GM23338 (cell line): ENCODE measurements at regions not wholly inside any gene's neighbourhood (a gene's known extent, or its start where the extent isn't known, plus 50 kb on each side); places are given as distances from the start of the nearest gene placed in this dataset.

Experiments used
- ATAC-seq: fragments of 200-7000 bp; cut with Tn5 transposase; 3 replicates; pipeline ENCODE4 v1.9.1; 2020
- DNase-seq: peaks from one replicate; pipeline ENCODE4 v3.0.0-alpha.2; 2015; ENCODE audit warnings: low spot score
- H2AFZ ChIP-seq: fragments of 200-600 bp; sonication (generic); 2 replicates; pipeline ENCODE4 v1.8.0; 2016; ENCODE audit warnings: antibody characterized with exemption, mild to moderate bottlenecking, moderate library complexity
- H3F3A ChIP-seq: fragments of 200-600 bp; sonication (generic); replicated peaks from 2 replicates; pipeline ENCODE4 v1.8.0; 2017; ENCODE audit warnings: antibody characterized with exemption, mixed run types, low read depth
- H3K27ac ChIP-seq: fragments of 200-600 bp; sonication (generic); 2 replicates; pipeline ENCODE4 v1.6.1; 2016; ENCODE audit warnings: low read depth
- H3K27me3 ChIP-seq: fragments of 200-600 bp; sonication (generic); 2 replicates; pipeline ENCODE4 v1.8.0; 2016; ENCODE audit warnings: mild to moderate bottlenecking, mixed run types, moderate library complexity; ENCODE audit not compliant: insufficient read depth
- H3K36me3 ChIP-seq: fragments of 200-600 bp; sonication (generic); 2 replicates; pipeline ENCODE4 v1.8.0; 2016; ENCODE audit warnings: mild to moderate bottlenecking; ENCODE audit not compliant: insufficient read depth
- H3K4me1 ChIP-seq: fragments of 200-600 bp; sonication (generic); 2 replicates; pipeline ENCODE4 v1.8.0; 2016; ENCODE audit warnings: mild to moderate bottlenecking, moderate library complexity; ENCODE audit not compliant: insufficient read depth
- H3K4me2 ChIP-seq: fragments of 200-600 bp; sonication (generic); 2 replicates; pipeline ENCODE4 v1.7.1; 2017; ENCODE audit warnings: mixed run types
- H3K4me3 ChIP-seq: fragments of 200-600 bp; sonication (generic); 2 replicates; pipeline ENCODE4 v1.6.1; 2016; ENCODE audit warnings: mixed run types
- H3K79me2 ChIP-seq: fragments of 200-600 bp; sonication (generic); replicated peaks from 2 replicates; pipeline ENCODE4 v1.8.0; 2017; ENCODE audit warnings: mild to moderate bottlenecking; ENCODE audit not compliant: insufficient read depth
- H3K9me2 ChIP-seq: fragments of 200-600 bp; sonication (generic); 2 replicates; pipeline ENCODE4 v1.8.0; 2017; ENCODE audit not compliant: insufficient read depth
- H4K20me1 ChIP-seq: fragments of 200-600 bp; sonication (generic); replicated peaks from 2 replicates; pipeline ENCODE4 v1.8.0; 2017; ENCODE audit warnings: mild to moderate bottlenecking; ENCODE audit not compliant: insufficient read depth
- H3K27ac Mint-ChIP-seq: 2 replicates; pipeline ENCODE4 v1.8.0; 2020; ENCODE audit warnings: inconsistent platforms, mild to moderate bottlenecking, moderate library complexity, mixed read lengths
- H3K27me3 Mint-ChIP-seq: 3 replicates; pipeline ENCODE4 v1.8.0; 2022; ENCODE audit warnings: low read depth, mild to moderate bottlenecking, moderate library complexity, mixed read lengths, inconsistent platforms; ENCODE audit not compliant: insufficient read depth, poor library complexity
- H3K36me3 Mint-ChIP-seq: 3 replicates; pipeline ENCODE4 v1.8.0; 2021; ENCODE audit warnings: low read depth, mild to moderate bottlenecking, inconsistent platforms, moderate library complexity, mixed read lengths
- H3K4me1 Mint-ChIP-seq: 3 replicates; pipeline ENCODE4 v1.8.0; 2020; ENCODE audit warnings: mild to moderate bottlenecking, inconsistent platforms, mixed read lengths
- H3K4me3 Mint-ChIP-seq: 3 replicates; pipeline ENCODE4 v1.8.0; 2021; ENCODE audit warnings: moderate library complexity, mild to moderate bottlenecking, inconsistent platforms, mixed read lengths
- H3K9me3 Mint-ChIP-seq: 3 replicates; pipeline ENCODE4 v1.8.0; 2020; ENCODE audit warnings: moderate library complexity, mild to moderate bottlenecking, inconsistent platforms, mixed read lengths
- CREB1 ChIP-seq: fragments of 250-450 bp; sonication (Bioruptor Pico); IDR thresholded peaks from 2 replicates; pipeline ENCODE4 v1.5.0; 2020; ENCODE audit warnings: low read depth, mild to moderate bottlenecking, moderate library complexity
- CTCF ChIP-seq, 2 experiments: fragments of 200-600 bp in 1 of 2; sonication (generic) in 1 of 2; conservative IDR thresholded peaks; 2 replicates each; pipeline versions ENCODE4 v1.5.1 to v1.6.1; 2016 to 2017; ENCODE audit warnings: antibody characterized with exemption in 2 of 2, low read depth in 2 of 2, mild to moderate bottlenecking in 2 of 2, moderate library complexity in 1 of 2
- EZH2 ChIP-seq: fragments of 200-600 bp; sonication (generic); IDR thresholded peaks from one replicate; pipeline ENCODE4 v1.8.0; 2017; ENCODE audit warnings: antibody characterized with exemption, mild to moderate bottlenecking, low read depth; ENCODE audit not compliant: unreplicated experiment
- EZH2phosphoT487 ChIP-seq: fragments of 200-600 bp; sonication (generic); IDR thresholded peaks from one replicate; pipeline ENCODE4 v1.8.1; 2018; ENCODE audit warnings: antibody characterized with exemption; ENCODE audit not compliant: unreplicated experiment
- JUNB ChIP-seq: IDR thresholded peaks from one replicate; pipeline ENCODE4 v1.6.1; 2016; ENCODE audit warnings: antibody characterized with exemption; ENCODE audit not compliant: unreplicated experiment
- NANOG ChIP-seq: IDR thresholded peaks from 2 replicates; pipeline ENCODE4 v1.6.1; 2016; ENCODE audit warnings: antibody characterized with exemption, borderline replicate concordance
- POLR2AphosphoS5 ChIP-seq: IDR thresholded peaks from 2 replicates; pipeline ENCODE4 v1.6.1; 2016; ENCODE audit warnings: antibody characterized with exemption, low read depth
- STAT1 ChIP-seq: IDR thresholded peaks from one replicate; pipeline ENCODE4 v1.6.1; 2016; ENCODE audit warnings: antibody characterized with exemption; ENCODE audit not compliant: unreplicated experiment
- ZNF114 ChIP-seq: fragments of 250-450 bp; sonication (Bioruptor Pico); IDR thresholded peaks from 2 replicates; pipeline ENCODE4 v1.5.0; 2020; ENCODE audit warnings: mild to moderate bottlenecking, moderate library complexity
- ZNF331 ChIP-seq: fragments of 250-450 bp; sonication (Bioruptor Pico); IDR thresholded peaks from 2 replicates; pipeline ENCODE4 v1.5.0; 2020; ENCODE audit warnings: low read depth, mild to moderate bottlenecking, moderate library complexity
- TF ChIP-seq, protein P1 (sequence below): fragments of 250-450 bp; sonication (Bioruptor Pico); IDR thresholded peaks from 2 replicates; pipeline ENCODE4 v1.5.0; 2020; ENCODE audit warnings: mild to moderate bottlenecking, moderate library complexity
- TF ChIP-seq, protein P2 (sequence below): IDR thresholded peaks from one replicate; pipeline ENCODE4 v1.6.1; 2018; ENCODE audit warnings: antibody characterized with exemption; ENCODE audit not compliant: unreplicated experiment
- TF ChIP-seq, protein P3 (sequence below): IDR thresholded peaks from 2 replicates; pipeline ENCODE4 v1.6.1; 2016; ENCODE audit warnings: antibody characterized with exemption

DNA sequence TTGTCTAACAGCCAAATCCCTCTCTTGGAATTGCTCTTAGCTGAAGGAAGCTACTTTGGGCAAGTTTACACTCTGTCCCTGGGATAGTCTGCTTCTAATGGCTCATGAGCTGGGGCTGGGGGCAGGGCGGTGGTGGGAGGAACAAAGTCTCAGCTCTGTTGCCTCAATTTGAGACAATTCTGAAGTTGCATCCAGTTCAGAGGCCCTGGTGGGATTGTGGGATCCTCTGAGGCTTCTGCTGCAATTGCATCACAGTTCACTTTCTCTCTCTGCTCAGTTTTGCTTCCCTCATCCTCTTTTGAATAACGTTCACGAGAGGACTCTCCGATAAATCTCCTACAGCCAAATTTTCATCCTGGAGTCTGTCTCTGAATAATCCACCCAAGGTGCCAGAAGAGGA, 440.6 kb upstream of the SLC35B3 start:
- Histone ChIP-seq H3K9me2 (no peaks in the 10 kb centered on the region), H3K27ac (no peak overlapping the region), H3K4me3 (no peak overlapping the region), H2AFZ (no peak overlapping the region), H3K4me1 (no peaks in the 10 kb centered on the region), H3F3A (no peaks in the 10 kb centered on the region), H3K36me3 (no peaks in the 10 kb centered on the region), H3K79me2 (no peaks in the 10 kb centered on the region), H4K20me1 (no peaks in the 10 kb centered on the region), H3K4me2 (no peak overlapping the region), H3K27me3 (no peaks in the 10 kb centered on the region)
- no peak overlapping the region; the same call in 1 of the 2 replicates for H3K27ac Mint-ChIP-seq
- ATAC-seq (no peak), DNase-seq (no peak)
- H3K27me3 Mint-ChIP-seq = peaks cover 1% of the 10 kb centered on the region
- TF ChIP-seq JUNB (no peak), POLR2AphosphoS5 (no peak), ZNF331 (no peak), EZH2phosphoT487 (no peak), CREB1 (no peak), EZH2 (no peak), NANOG (no peak), ZNF114 (CRISPR knock-in tag) (no peak), STAT1 (no peak), CTCF (conservative IDR thresholded peaks at IDR 0.05; ENCODE audit: low read depth in 2 of 2) (no peak)
- TF ChIP-seq, protein P1, sequence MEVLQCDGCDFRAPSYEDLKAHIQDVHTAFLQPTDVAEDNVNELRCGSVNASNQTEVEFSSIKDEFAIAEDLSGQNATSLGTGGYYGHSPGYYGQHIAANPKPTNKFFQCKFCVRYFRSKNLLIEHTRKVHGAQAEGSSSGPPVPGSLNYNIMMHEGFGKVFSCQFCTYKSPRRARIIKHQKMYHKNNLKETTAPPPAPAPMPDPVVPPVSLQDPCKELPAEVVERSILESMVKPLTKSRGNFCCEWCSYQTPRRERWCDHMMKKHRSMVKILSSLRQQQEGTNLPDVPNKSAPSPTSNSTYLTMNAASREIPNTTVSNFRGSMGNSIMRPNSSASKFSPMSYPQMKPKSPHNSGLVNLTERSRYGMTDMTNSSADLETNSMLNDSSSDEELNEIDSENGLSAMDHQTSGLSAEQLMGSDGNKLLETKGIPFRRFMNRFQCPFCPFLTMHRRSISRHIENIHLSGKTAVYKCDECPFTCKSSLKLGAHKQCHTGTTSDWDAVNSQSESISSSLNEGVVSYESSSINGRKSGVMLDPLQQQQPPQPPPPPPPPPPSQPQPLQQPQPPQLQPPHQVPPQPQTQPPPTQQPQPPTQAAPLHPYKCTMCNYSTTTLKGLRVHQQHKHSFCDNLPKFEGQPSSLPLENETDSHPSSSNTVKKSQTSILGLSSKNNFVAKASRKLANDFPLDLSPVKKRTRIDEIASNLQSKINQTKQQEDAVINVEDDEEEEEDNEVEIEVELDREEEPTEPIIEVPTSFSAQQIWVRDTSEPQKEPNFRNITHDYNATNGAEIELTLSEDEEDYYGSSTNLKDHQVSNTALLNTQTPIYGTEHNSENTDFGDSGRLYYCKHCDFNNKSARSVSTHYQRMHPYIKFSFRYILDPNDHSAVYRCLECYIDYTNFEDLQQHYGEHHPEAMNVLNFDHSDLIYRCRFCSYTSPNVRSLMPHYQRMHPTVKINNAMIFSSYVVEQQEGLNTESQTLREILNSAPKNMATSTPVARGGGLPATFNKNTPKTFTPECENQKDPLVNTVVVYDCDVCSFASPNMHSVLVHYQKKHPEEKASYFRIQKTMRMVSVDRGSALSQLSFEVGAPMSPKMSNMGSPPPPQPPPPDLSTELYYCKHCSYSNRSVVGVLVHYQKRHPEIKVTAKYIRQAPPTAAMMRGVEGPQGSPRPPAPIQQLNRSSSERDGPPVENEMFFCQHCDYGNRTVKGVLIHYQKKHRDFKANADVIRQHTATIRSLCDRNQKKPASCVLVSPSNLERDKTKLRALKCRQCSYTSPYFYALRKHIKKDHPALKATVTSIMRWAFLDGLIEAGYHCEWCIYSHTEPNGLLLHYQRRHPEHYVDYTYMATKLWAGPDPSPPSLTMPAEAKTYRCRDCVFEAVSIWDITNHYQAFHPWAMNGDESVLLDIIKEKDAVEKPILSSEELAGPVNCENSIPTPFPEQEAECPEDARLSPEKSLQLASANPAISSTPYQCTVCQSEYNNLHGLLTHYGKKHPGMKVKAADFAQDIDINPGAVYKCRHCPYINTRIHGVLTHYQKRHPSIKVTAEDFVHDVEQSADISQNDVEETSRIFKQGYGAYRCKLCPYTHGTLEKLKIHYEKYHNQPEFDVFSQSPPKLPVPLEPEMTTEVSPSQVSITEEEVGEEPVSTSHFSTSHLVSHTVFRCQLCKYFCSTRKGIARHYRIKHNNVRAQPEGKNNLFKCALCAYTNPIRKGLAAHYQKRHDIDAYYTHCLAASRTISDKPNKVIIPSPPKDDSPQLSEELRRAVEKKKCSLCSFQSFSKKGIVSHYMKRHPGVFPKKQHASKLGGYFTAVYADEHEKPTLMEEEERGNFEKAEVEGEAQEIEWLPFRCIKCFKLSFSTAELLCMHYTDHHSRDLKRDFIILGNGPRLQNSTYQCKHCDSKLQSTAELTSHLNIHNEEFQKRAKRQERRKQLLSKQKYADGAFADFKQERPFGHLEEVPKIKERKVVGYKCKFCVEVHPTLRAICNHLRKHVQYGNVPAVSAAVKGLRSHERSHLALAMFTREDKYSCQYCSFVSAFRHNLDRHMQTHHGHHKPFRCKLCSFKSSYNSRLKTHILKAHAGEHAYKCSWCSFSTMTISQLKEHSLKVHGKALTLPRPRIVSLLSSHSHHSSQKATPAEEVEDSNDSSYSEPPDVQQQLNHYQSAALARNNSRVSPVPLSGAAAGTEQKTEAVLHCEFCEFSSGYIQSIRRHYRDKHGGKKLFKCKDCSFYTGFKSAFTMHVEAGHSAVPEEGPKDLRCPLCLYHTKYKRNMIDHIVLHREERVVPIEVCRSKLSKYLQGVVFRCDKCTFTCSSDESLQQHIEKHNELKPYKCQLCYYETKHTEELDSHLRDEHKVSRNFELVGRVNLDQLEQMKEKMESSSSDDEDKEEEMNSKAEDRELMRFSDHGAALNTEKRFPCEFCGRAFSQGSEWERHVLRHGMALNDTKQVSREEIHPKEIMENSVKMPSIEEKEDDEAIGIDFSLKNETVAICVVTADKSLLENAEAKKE (CRISPR knock-in tag) = no peak
- TF ChIP-seq, protein P2, sequence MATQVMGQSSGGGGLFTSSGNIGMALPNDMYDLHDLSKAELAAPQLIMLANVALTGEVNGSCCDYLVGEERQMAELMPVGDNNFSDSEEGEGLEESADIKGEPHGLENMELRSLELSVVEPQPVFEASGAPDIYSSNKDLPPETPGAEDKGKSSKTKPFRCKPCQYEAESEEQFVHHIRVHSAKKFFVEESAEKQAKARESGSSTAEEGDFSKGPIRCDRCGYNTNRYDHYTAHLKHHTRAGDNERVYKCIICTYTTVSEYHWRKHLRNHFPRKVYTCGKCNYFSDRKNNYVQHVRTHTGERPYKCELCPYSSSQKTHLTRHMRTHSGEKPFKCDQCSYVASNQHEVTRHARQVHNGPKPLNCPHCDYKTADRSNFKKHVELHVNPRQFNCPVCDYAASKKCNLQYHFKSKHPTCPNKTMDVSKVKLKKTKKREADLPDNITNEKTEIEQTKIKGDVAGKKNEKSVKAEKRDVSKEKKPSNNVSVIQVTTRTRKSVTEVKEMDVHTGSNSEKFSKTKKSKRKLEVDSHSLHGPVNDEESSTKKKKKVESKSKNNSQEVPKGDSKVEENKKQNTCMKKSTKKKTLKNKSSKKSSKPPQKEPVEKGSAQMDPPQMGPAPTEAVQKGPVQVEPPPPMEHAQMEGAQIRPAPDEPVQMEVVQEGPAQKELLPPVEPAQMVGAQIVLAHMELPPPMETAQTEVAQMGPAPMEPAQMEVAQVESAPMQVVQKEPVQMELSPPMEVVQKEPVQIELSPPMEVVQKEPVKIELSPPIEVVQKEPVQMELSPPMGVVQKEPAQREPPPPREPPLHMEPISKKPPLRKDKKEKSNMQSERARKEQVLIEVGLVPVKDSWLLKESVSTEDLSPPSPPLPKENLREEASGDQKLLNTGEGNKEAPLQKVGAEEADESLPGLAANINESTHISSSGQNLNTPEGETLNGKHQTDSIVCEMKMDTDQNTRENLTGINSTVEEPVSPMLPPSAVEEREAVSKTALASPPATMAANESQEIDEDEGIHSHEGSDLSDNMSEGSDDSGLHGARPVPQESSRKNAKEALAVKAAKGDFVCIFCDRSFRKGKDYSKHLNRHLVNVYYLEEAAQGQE = no peak
- TF ChIP-seq, protein P3, sequence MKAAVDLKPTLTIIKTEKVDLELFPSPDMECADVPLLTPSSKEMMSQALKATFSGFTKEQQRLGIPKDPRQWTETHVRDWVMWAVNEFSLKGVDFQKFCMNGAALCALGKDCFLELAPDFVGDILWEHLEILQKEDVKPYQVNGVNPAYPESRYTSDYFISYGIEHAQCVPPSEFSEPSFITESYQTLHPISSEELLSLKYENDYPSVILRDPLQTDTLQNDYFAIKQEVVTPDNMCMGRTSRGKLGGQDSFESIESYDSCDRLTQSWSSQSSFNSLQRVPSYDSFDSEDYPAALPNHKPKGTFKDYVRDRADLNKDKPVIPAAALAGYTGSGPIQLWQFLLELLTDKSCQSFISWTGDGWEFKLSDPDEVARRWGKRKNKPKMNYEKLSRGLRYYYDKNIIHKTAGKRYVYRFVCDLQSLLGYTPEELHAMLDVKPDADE = no peak
- H3K36me3 Mint-ChIP-seq = no peaks in the 10 kb centered on the region
- H3K4me3 Mint-ChIP-seq = no peak overlapping the region
- no peaks in the 10 kb centered on the region for H3K9me3 Mint-ChIP-seq
- H3K4me1 Mint-ChIP-seq = peaks cover 9% of the 10 kb centered on the region; the same call in 1 of the 3 replicates
